HG03520 (cell line): ENCODE measurements at regions not wholly inside any gene's neighbourhood (a gene's known extent, or its start where the extent isn't known, plus 50 kb on each side); places are given as distances from the start of the nearest gene placed in this dataset.

Experiments
- ATAC-seq: cut with Tn5 transposase; IDR thresholded peaks from one replicate; pipeline ENCODE4 v1.9.1; 2021; ENCODE audit warnings: mild to moderate bottlenecking, moderate library complexity; ENCODE audit not compliant: unreplicated experiment

GRCh38 chr16:51445250-51445649 lies 294.2 kb upstream of the SALL1 start:
- no peak for ATAC-seq

- no peak for ATAC-seq
These were observed 292.9 kb upstream of the SALL1 start for GRCh38 chr16:51443934-51444333.

GRCh38 chr16:51442141-51442870 lies 291.2 kb upstream of the SALL1 start:
- ATAC-seq: no peak

GRCh38 chr16:51440131-51440889 lies 289.2 kb upstream of the SALL1 start:
- no peak for ATAC-seq

- ATAC-seq: no peak
These were observed 288.2 kb upstream of the SALL1 start for GRCh38 chr16:51439271-51439670.

- no peak for ATAC-seq
These were observed 285.7 kb upstream of the SALL1 start for GRCh38 chr16:51436742-51437141.

GRCh38 chr16:51434567-51435198 lies 283.6 kb upstream of the SALL1 start:
- ATAC-seq: no peak

GRCh38 chr16:51433599-51433998 lies 282.5 kb upstream of the SALL1 start:
- ATAC-seq: no peak

- no peak for ATAC-seq
These were observed 280.6 kb upstream of the SALL1 start for GRCh38 chr16:51431517-51432241.

- ATAC-seq: no peak
These were observed 279.8 kb upstream of the SALL1 start for GRCh38 chr16:51430716-51431369.

- ATAC-seq: no peak
These were observed 278.0 kb upstream of the SALL1 start for GRCh38 chr16:51429041-51429440.

GRCh38 chr16:51427085-51427484 lies 276.0 kb upstream of the SALL1 start:
- ATAC-seq: no peak

GRCh38 chr16:51426276-51426675 lies 275.2 kb upstream of the SALL1 start:
- ATAC-seq: no peak

- ATAC-seq: no peak
These were observed 269.2 kb upstream of the SALL1 start for GRCh38 chr16:51420247-51420646.

GRCh38 chr16:51419768-51420167 lies 268.7 kb upstream of the SALL1 start:
- no peak for ATAC-seq

GRCh38 chr16:51418258-51418657 lies 267.2 kb upstream of the SALL1 start:
- ATAC-seq: no peak

GRCh38 chr16:51416926-51417325 lies 265.9 kb upstream of the SALL1 start:
- no peak for ATAC-seq

GRCh38 chr16:51410125-51410524 lies 259.1 kb upstream of the SALL1 start:
- no peak for ATAC-seq

GRCh38 chr16:51409001-51409675 lies 258.1 kb upstream of the SALL1 start:
- no peak for ATAC-seq

- ATAC-seq: no peak
These were observed 257.3 kb upstream of the SALL1 start for GRCh38 chr16:51408357-51408756.
